Tibial artery (tissue), 4 donors: ENCODE measurements at regions not wholly inside any gene's neighbourhood (a gene's known extent, or its start where the extent isn't known, plus 50 kb on each side); places are given as distances from the start of the nearest gene placed in this dataset.
"Not testable (repeated sequence)": the region's sequence is repeated elsewhere in the genome, so short reads cannot be mapped to it uniquely, and the experiment has no call there.

Experiments
- DNase-seq, 2 donors: peaks; one replicate each; pipeline ENCODE4 v3.0.0-alpha.2; 2019
- H3K27ac ChIP-seq, 2 donors: fragments of 200-600 bp; sonication (generic) in 1 of 2; 1 replicate in 1 of 2; 2 replicates in 1 of 2; pipeline ENCODE4 v1.5.1; 2018 to 2019; ENCODE audit warnings: mild to moderate bottlenecking in 1 of 2
- H3K27me3 ChIP-seq, 2 donors: fragments of 200-600 bp; sonication (generic) in 1 of 2; one replicate each; pipeline versions ENCODE4 v1.5.1 to v1.6.0; 2016 to 2019
- H3K36me3 ChIP-seq, 3 donors: fragments of 200-600 bp; sonication (generic) in 2 of 3; one replicate each; pipeline ENCODE4 v1.5.1; 2016 to 2019; ENCODE audit warnings: mild to moderate bottlenecking in 2 of 3
- H3K4me1 ChIP-seq, 4 donors: fragments of 200-600 bp; sonication (generic) in 2 of 4; 1 replicate in 3 of 4; 2 replicates in 1 of 4; pipeline ENCODE4 v1.5.1; 2016 to 2019
- H3K4me3 ChIP-seq, 2 donors: fragments of 200-600 bp; sonication (generic) in 1 of 2; 1 replicate in 1 of 2; 2 replicates in 1 of 2; pipeline ENCODE4 v1.5.1; 2018 to 2019; ENCODE audit warnings: mild to moderate bottlenecking in 2 of 2
- H3K9me3 ChIP-seq, 3 donors: fragments of 200-600 bp; sonication (generic) in 1 of 3; one replicate each; pipeline ENCODE4 v1.5.1; 2016 to 2019
- intact Hi-C: fragments of 100-400 bp; cut with DNase I; formaldehyde crosslinking; loops from one replicate; pipeline ENCODE4 v1.15.0; 2023; ENCODE audit warnings: low total_unique reads
- TF ChIP-seq, protein P1 (sequence below), 2 experiments: fragments of 200-600 bp in 1 of 2; fragments of 450-650 bp in 1 of 2; IDR thresholded peaks; one replicate each; pipeline ENCODE4 v1.5.1; 2017 to 2019; ENCODE audit warnings: antibody characterized with exemption in 2 of 2, mild to moderate bottlenecking in 1 of 2, moderate library complexity in 1 of 2

DNA sequence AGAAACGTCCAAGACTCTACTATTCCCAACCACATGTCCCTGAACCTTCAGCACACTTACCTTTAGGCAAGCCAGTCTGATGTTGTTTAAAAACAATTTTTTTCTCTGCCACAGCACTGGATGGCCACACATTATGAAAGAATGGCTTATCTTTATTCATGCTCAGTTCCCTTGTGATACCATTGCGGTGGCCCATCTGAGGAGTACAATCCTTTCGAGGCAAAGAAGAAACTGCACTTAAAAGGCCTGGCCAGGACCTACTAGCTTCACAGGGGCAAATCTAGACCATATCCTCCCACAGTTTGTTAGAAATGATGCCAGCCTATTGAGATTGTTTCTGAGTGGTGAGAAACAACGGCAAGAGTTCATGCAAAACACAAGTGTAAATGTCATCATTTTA lies 88.4 kb upstream of the PLEKHG1 start:
- Histone ChIP-seq H3K36me3 (no peaks in the 10 kb centered on the region), H3K9me3 (no peaks in the 10 kb centered on the region), H3K4me1 (no peaks in the 10 kb centered on the region), H3K27ac (no peak overlapping the region), H3K4me3 (no peak overlapping the region), H3K27me3 (no peaks in the 10 kb centered on the region)
- no peak for DNase-seq
- intact Hi-C loops, result no loop called here
- TF ChIP-seq, protein P1, sequence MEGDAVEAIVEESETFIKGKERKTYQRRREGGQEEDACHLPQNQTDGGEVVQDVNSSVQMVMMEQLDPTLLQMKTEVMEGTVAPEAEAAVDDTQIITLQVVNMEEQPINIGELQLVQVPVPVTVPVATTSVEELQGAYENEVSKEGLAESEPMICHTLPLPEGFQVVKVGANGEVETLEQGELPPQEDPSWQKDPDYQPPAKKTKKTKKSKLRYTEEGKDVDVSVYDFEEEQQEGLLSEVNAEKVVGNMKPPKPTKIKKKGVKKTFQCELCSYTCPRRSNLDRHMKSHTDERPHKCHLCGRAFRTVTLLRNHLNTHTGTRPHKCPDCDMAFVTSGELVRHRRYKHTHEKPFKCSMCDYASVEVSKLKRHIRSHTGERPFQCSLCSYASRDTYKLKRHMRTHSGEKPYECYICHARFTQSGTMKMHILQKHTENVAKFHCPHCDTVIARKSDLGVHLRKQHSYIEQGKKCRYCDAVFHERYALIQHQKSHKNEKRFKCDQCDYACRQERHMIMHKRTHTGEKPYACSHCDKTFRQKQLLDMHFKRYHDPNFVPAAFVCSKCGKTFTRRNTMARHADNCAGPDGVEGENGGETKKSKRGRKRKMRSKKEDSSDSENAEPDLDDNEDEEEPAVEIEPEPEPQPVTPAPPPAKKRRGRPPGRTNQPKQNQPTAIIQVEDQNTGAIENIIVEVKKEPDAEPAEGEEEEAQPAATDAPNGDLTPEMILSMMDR (IDR thresholded peaks at IDR 0.05), result no peak

DNA sequence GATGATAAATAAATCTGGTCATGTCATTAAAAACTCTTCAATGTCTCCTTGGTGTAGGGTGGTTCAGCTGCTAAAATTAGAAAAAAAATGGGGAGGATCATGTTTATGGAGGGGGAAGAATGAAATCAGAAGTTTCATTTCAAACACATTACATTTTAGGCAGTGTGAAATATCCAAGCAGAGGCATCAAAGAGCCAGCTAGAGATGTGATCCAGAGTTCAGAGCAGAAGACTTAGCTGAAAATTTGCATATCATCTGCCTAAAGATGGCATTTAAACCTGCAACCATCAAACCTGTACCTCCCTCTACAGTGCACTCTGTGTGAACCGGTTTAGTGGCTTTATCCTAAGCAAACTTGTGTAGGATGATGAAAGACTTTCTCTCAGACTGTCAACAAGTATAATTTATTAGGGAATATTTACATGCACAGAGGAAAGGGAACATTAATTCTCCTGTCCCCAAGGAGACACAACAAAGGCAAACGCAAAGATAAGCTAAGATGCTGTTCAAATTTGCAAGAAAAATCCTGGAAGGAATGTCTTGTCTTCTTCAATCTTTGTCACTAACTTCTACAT lies 84.8 kb upstream of the PLEKHG1 start:
- H3K4me1 ChIP-seq, result no peaks in the 10 kb centered on the region
- DNase-seq, result no peak
- intact Hi-C loops, result no loop called here
- no peaks in the 10 kb centered on the region for H3K27me3 ChIP-seq
- H3K9me3 ChIP-seq, result no peaks in the 10 kb centered on the region
- TF ChIP-seq, protein P1 (IDR thresholded peaks at IDR 0.05), result no peak
- H3K36me3 ChIP-seq, result no peaks in the 10 kb centered on the region
- H3K27ac ChIP-seq, result no peak overlapping the region
- H3K4me3 ChIP-seq, result no peak overlapping the region

DNA sequence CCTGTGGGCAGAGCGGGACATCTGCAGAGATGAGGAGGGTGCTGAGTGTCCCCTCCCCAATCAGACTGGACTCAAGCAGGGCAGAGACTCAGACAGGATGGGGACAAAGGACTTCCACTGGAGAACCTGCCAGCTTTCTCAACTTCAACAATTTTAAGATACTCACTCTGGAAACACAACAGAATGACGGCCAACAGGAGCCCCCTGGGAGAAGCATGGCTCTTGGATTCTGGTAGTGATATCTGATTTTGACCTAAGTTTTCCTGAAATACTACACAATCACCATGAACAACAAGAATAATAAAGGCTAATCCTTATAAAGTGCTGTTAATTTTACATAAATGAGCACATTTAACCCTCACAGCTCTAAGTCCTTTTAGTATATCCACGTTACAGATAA lies 83.5 kb upstream of the PLEKHG1 start:
- Histone ChIP-seq H3K27me3 (no peaks in the 10 kb centered on the region), H3K27ac (no peak overlapping the region), H3K36me3 (no peaks in the 10 kb centered on the region), H3K9me3 (no peaks in the 10 kb centered on the region), H3K4me3 (no peak overlapping the region), H3K4me1 (no peaks in the 10 kb centered on the region)
- intact Hi-C loops, result no loop called here
- DNase-seq, result no peak
- TF ChIP-seq, protein P1 (IDR thresholded peaks at IDR 0.05), result no peak

DNA sequence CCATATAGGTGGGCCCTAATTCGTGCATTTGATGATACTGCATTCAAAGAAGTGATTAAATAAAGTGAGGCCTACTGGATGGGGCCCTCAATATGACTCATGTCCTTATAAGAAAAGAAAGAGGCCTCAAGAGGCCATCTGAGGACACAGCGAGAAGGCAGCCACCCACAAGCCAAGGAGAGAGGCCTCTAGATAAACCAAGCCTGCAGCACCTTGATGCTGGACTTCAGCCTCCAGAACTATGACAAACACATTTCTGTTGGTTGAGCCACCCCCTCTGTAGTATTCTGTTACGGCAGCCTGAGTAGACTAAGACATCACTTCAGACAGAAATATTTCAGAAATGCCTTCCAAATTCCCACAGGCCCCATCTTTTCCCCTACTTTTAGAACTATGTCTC lies 82.5 kb upstream of the PLEKHG1 start:
- H3K36me3 ChIP-seq, result no peaks in the 10 kb centered on the region
- H3K27ac ChIP-seq, result no peak overlapping the region
- intact Hi-C loops, result no loop called here
- DNase-seq, result no peak
- no peaks in the 10 kb centered on the region for H3K9me3 ChIP-seq
- H3K4me3 ChIP-seq, result no peak overlapping the region
- TF ChIP-seq, protein P1 (IDR thresholded peaks at IDR 0.05), result no peak
- no peaks in the 10 kb centered on the region for H3K4me1 ChIP-seq
- H3K27me3 ChIP-seq, result no peaks in the 10 kb centered on the region

DNA sequence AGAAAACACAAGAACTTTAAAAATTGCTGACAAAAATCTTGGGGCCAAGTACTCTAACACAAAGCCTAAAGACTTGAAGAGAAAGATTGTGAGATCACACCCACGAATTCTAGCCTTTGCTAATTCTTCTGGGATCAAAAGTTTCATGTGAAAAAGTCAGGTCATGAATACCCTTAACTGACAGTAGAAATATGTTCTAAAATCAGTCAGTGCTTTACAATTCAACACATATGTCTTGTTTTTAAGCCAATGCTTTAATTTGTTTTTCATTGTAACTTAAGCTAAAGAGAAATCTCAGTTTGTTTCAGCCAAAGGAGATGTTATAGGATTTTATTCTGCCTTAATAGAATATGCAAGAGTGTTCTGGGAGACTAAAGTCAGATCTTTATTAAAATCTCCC lies 78.2 kb upstream of the PLEKHG1 start:
- DNase-seq, result no peak
- intact Hi-C loops, result no loop called here
- Histone ChIP-seq H3K4me3 (no peak overlapping the region), H3K4me1 (no peaks in the 10 kb centered on the region), H3K27me3 (no peaks in the 10 kb centered on the region), H3K9me3 (no peaks in the 10 kb centered on the region), H3K27ac (no peak overlapping the region), H3K36me3 (no peaks in the 10 kb centered on the region)
- TF ChIP-seq, protein P1 (IDR thresholded peaks at IDR 0.05), result no peak

DNA sequence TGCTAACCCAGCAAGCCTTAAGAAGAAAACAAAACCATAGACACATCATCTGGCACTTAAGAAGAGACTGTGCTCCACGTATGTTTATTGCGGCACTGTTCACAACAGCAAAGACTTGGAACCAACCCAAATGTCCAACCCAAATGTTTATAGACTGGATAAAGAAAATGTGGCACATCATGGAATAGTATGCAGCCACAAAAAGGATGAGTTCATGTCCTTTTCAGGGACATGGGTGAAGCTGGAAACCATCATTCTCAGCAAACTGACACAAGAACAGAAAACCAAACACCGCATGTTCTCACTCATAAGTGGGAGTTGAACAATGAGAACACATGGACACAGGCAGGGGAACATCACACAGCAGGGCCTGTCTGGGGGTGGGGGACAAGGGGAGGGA lies 76.5 kb upstream of the PLEKHG1 start:
- H3K36me3 ChIP-seq, intact Hi-C loops, H3K27me3 ChIP-seq, H3K9me3 ChIP-seq, DNase-seq, H3K4me3 ChIP-seq, H3K4me1 ChIP-seq, H3K27ac ChIP-seq: not testable (repeated sequence)
